ENCODE measurements at regions not wholly inside any gene's neighbourhood (a gene's known extent, or its start where the extent isn't known, plus 50 kb on each side); places are given as distances from the start of the nearest gene placed in this dataset.

DNA sequence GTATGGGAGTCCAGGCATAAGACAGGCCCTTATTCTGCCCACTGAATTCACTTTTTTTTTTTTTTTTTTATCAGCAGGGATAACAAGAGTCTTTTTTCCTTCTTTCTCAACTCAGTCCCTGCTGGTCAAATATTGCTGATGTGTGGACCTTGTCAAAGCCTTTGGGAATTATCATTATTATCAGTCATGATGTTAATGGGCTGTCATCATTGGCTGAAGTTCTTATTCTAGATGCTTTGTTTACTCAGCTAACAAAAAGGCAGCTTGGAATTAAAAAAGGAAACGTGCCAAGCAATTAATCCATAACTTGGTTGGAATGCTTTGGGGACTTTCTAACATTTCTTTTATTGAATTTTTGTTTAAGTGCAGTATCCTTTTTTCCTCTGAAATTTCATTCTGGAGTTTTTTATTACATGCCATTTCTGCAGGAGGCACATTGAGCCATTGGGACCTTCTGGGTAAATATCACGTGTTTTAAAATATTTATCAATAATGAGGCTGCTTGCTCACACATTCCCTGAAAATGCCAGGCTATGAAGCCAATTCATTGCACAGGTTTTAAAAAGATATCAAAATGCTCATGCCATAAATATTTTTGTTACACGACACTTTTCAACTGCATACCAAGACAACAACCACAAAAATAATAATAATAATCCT is 246.3 kb downstream of the TXNL1 start:
- no peak for DNase-seq
- in situ Hi-C loops (cut with MboI; ENCODE audit: low pct_unique_long_range_greater_than_20kb, low sequenced_read_pairs): no loop called here

DNA sequence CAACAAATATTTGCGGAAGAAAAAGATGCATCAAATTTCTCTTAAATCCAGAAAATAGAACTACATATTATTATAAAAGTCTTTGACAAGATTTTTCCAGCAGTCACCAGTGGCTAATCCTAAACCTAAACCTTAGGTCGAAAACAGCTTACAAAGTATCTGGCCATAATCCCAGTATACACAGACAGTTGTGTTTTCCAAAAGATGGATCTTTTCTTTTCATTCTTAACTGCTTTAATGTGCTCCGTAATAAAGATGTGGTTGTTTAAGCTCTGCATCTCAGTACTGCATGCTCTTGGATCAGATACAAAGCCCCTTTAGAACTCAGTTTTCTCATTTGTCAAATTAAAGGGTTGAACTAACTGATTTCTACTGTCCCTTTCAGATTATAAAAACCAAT is 247.8 kb downstream of the TXNL1 start:
- in situ Hi-C loops (cut with MboI; ENCODE audit: low pct_unique_long_range_greater_than_20kb, low sequenced_read_pairs): no loop called here
- no peak for DNase-seq

DNA sequence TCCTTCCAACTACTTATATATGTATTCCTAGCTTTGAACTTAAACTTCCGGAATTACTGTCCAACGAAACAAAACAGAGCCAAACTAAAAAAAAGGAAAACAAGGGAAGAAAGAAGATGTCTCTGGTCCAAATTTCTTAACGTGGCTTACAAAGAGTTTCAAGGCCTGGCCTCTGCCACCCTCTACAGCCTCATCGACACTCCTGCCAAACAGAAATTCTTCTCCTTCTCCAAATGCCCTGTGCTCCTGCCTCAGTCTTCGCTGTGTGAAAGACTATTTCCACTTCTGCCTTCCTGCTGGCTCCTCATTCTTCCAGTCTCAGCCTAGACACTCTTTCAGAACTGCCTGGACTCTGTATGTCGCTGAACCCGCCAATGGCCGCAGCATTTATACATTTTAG is 249.2 kb downstream of the TXNL1 start:
- in situ Hi-C loops (cut with MboI; ENCODE audit: low pct_unique_long_range_greater_than_20kb, low sequenced_read_pairs): no loop called here
- DNase-seq: no peak

DNA sequence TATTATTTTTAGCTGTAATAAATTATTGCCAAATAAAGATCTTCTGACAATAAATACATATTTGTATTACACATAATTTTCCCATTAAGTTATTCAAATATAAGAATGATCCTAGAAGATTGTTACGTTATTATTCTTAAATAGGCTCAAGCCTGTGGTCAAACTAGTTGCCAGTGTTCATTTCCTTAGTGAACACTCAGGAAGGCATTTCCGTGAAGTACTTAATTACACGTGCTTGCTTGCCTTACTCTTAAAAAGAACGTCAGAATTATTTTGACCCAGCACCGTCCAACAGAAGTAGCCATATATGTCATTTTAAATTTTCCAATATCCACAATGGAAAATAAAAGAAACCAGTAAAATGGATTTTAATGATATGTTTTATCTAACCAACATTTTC is 249.8 kb downstream of the TXNL1 start:
- DNase-seq: no peak
- in situ Hi-C loops (cut with MboI; ENCODE audit: low pct_unique_long_range_greater_than_20kb, low sequenced_read_pairs): no loop called here

DNA sequence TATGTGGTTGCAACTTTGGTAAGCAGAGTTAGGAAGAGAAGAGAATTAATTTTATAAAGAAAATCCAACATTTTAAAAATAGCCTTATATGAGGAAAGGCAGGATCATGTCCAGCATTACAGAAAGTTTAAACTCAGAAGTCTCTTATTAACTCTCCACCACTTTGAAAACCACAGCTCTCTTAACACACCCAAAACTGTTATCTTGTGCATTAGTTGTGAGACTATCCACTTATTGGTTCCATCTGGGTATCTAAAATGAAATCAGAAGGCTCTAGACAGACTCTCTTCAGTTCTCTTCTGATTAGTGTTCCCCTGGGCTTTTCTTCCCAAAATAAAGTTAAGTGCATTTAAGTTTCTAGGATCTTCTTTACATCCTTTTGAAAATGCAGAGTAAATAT is 251.5 kb downstream of the TXNL1 start:
- DNase-seq: no peak
- in situ Hi-C loops (cut with MboI; ENCODE audit: low pct_unique_long_range_greater_than_20kb, low sequenced_read_pairs): no loop called here

DNA sequence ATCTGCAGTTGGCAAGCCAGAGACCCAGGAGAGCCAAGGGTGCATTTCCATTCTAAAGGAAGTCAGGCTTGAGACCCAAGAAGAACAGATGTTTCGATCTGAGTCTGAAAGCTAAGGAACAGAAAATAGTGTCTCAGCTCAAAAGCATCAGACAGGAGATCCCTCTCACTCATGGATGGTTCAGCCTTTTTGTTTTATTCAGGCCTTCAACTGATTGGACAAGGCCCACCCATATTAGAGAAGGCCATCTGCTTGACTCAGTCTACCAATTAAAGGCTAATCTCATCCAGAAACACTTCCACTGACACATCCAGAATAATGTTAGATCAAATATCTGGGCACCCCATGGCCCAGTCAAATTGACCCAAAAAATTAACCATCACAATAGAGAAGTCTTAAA is 255.0 kb downstream of the TXNL1 start:
- in situ Hi-C loops (cut with MboI; ENCODE audit: low pct_unique_long_range_greater_than_20kb, low sequenced_read_pairs): no loop called here
- DNase-seq: no peak

DNA sequence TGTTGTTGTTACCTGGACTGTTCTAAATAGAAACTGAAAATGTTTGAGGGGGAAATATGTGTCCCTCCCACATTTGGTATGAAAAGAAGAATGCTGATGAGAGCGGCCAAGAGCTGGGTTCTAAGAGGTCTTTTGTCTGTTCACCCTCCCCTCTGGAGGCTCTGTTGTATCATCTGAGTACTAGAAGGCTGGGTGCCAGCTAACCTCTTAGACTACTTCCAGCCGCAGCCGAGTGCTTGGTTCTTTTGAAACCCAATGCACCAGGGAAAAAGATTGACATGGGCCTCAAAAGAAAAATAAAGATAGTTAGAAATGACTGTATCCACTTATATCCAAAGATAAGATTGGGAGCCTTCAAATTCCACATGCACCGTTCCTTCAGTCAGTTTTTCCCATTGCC is 255.9 kb downstream of the TXNL1 start:
- no peak for DNase-seq
- in situ Hi-C loops (cut with MboI; ENCODE audit: low pct_unique_long_range_greater_than_20kb, low sequenced_read_pairs): no loop called here

DNA sequence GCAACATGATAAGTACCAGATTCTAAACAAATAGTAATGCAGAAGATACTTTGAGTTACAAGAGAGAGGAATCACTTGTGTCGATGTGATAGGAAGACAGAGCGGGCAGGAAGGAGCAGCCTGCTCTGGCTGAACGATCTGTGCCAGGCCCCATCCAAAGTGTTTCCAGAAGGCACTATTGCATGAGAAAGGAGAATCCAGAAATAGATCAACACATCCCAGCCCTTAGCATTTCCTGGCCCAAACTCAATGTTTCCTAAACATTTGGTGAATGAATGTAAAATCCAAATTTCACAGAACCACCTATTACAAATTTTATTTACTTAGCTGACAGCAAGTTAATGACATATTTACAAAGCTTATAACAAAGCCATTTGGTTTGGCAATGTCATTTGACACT is 257.2 kb downstream of the TXNL1 start:
- DNase-seq: no peak
- in situ Hi-C loops (cut with MboI; ENCODE audit: low pct_unique_long_range_greater_than_20kb, low sequenced_read_pairs): no loop called here

DNA sequence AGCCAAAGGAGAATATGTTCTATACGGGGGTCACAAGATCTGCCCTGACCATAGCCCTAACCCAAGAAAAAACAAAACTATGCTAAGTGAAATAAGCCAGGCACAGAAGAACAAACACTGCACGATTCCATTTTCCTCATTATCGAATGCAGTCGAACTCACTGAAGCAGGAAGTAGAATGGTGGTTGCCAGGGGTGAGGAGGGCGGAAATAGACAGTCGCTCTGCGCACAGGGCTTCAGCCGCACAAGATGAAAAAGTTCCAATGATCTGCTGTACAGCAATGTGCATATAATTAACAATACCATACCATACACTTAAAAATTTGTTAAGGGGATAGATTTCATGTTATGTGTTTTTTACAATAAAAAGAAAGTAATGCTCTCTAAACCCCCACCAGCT is 257.7 kb downstream of the TXNL1 start:
- in situ Hi-C loops (cut with MboI; ENCODE audit: low pct_unique_long_range_greater_than_20kb, low sequenced_read_pairs): no loop called here
- DNase-seq: no peak

DNA sequence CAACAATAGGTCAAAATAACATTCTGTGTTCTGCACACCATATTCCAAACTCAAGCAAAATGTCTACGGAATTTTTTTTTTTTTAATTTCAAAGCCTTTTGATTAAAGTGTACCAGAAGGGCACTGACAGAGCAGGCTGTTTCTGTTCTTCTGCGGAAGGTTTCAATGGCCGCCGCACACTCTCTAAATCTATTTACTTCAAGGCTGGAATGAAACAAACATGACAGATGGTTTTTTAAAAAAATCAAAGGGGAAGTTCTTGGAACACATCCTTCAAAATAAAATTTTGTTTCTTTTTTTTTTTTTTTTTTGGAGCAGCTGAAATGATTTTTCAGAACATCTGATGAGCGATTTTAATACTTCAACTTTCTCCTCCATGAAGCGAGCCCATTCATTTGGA is 259.1 kb downstream of the TXNL1 start:
- DNase-seq: no peak
- in situ Hi-C loops (cut with MboI; ENCODE audit: low pct_unique_long_range_greater_than_20kb, low sequenced_read_pairs): no loop called here

DNA sequence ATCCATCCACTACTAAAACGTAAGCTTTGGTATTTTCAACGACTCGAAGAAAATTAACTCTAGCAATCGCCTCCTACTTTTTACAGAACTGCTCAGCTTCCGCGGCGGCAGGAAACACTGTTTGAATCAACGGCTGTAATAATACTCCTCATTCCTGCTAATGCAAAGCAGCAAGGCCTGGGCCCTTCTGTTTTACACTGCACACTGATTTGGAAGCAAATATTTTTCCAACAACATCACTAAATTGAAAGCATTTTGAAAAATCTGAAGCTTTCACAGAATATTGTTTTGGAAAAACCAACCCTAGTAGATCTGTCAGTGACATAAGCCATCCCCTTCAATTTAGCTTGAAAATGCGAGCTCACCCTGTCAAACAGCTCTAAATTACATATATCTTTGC is 261.2 kb downstream of the TXNL1 start:
- no peak for DNase-seq
- in situ Hi-C loops (cut with MboI; ENCODE audit: low pct_unique_long_range_greater_than_20kb, low sequenced_read_pairs): no loop called here

DNA sequence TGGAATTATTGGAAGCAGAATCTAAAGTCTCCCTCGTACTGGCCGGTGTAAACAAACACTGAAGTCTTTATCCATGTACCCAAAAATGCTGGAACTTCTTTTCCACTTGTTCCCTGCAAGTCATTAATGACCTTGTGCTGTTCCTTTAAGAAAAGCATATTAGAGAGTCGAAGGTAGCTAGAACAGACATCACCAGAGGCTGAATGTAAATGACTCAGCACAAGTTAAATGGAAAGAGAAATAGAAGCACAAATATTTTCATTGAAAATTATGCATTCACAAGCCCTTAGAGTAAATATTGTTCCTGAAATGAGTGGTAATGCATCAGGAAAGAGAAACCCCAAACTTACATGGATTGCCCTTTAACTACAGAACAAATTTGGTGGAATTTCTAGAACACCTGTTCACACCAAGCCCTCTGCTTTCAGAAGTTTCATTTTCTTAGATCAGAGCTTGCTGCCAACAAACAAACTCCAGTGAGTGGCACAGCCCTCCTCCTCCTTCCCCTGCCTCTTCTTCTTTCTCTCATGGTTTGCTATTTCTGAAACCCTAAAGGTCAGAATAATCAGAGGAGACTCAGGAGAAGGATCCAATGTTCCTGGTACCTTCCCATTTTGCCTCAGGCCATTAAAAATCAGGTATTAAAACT is 264.3 kb downstream of the TXNL1 start:
- no peak for DNase-seq
- in situ Hi-C loops (cut with MboI; ENCODE audit: low pct_unique_long_range_greater_than_20kb, low sequenced_read_pairs): loop anchor here (25.0 kb wide), 1 partner anchor 188 kb away; no protein-coding TSS in a partner anchor

DNA sequence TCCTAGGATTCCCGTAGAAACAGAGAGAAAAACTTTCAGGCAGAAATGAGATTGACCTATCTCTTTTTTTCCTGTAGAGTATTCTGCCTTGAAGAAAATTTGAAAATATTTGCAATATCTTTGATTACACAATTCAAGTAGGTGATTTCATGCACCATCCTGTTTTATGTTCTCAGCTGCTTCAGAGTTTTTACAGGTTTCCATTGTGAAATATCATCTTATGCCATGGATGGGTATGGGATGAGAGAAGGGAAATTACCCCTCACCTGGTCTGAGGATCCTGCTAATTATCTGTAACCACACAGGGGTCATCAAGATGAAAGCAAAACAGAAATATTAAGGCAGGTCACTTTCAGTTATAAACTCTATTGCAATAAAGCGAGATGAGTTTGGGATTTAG is 264.8 kb downstream of the TXNL1 start:
- DNase-seq: no peak
- in situ Hi-C loops (cut with MboI; ENCODE audit: low pct_unique_long_range_greater_than_20kb, low sequenced_read_pairs): loop anchor here (25.0 kb wide), 1 partner anchor 189 kb away; no protein-coding TSS in a partner anchor

DNA sequence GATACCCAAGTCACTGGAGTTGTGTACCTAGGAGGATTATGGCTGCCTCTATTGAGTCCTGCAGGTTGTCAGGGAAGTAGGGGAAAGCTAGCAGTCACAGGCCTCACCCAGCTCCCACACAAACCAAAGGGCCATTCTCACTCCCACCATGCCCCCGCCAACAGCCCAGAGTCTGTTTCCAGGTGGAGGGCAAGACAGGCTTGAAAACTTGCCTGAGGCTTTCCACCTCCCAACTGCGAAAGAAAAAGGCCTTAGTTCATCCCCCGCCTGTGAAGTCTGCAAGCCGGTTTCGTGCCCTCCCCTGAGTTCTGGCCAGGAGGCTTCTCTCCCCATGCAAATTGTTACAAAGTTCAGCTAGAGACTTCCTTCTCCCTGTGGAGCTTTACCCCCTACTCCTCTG is 270.3 kb downstream of the TXNL1 start:
- in situ Hi-C loops (cut with MboI; ENCODE audit: low pct_unique_long_range_greater_than_20kb, low sequenced_read_pairs): loop anchor here (25.0 kb wide), 1 partner anchor 194 kb away; no protein-coding TSS in a partner anchor
- DNase-seq: no peak

DNA sequence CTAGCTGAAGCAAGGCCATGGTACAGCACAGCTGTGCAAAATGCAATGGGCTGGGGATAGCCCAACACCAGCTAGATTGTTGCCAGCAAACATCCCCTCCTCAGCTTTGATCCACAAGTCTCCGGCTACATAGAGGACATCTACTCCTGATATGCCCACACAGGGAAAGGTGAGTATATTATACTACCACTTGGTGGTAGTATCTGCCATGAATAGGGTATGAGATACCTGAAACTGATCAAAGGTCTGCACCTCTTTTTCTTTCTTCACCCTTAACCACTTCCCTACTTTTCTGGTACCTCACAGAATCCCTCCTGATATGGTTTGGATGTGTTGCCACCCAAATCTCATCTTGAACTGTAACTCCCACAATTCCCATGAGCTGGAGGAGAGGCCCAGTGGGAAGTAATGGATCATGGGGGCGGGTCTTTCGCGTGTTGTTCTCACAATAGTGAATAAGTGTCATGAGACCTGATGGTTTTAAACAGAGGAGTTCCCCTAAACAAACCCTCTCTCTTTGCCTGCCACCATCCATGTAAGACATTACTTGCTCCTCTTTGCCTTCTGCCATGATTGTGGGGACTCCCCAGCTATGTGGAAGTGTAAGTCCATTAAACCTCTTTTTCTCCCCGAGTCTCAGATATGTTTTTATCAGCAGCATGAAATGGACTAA is 279.6 kb downstream of the TXNL1 start:
- in situ Hi-C loops (cut with MboI; ENCODE audit: low pct_unique_long_range_greater_than_20kb, low sequenced_read_pairs): loop anchor here (25.0 kb wide), 1 partner anchor 204 kb away; no protein-coding TSS in a partner anchor
- DNase-seq: peak; percentile 29

DNA sequence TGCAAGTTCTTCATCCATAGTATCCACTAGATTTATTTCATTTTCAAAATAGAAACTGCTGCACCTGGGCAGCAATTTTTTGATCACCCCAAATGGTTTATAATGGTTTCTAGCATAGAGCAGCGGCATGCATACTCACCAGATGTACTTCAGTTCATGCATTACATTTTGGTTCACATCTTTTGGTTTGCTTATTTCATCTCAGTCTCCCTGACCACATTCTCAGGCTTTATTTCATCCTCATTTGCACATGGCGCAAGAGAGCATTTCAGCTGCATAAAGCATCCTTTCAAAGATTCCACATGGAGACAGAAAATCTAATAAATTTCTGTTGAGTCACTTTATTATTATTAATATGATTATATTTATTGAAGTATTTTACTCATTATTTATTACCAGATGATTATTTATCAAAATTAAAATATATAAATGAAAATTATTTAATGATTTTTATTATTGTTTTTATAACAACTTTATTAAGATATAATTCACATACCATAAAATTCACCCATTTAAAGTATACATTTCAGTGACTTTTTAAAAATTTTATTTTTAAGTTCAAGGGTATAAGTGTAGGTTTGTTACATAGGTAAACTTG is 284.6 kb downstream of the TXNL1 start:
- DNase-seq: no peak
- in situ Hi-C loops (cut with MboI; ENCODE audit: low pct_unique_long_range_greater_than_20kb, low sequenced_read_pairs): loop anchor here (25.0 kb wide), 1 partner anchor 209 kb away; no protein-coding TSS in a partner anchor

DNA sequence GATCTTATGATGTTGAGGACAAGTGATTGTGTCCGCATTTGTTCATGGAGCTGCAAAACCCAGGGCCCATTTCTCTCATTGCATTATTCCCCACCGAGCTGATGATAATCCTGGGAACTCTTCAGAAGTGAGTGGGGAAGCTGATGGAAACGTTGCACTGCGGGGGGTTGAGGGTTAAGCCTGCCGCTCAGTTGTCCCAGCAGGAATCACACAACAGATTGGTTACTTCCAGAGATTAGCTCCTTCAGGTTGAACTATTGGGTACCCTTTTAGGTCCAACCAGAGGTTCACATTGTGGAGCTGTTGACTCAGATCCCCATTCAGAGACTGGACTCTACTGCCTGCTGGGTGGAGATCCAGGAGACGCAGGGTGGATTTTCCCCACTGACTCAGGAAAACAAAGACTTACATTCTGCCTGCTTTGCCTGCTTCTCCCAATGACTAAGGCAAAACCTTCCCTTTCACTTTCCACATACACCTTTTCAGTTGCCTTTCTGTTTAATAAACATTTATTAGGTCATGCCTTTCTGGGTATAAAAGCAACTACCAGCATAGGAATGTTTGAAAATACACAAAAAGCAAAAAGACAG is 286.4 kb downstream of the TXNL1 start:
- in situ Hi-C loops (cut with MboI; ENCODE audit: low pct_unique_long_range_greater_than_20kb, low sequenced_read_pairs): loop anchor here (25.0 kb wide), 1 partner anchor 210 kb away; no protein-coding TSS in a partner anchor
- no peak for DNase-seq

DNA sequence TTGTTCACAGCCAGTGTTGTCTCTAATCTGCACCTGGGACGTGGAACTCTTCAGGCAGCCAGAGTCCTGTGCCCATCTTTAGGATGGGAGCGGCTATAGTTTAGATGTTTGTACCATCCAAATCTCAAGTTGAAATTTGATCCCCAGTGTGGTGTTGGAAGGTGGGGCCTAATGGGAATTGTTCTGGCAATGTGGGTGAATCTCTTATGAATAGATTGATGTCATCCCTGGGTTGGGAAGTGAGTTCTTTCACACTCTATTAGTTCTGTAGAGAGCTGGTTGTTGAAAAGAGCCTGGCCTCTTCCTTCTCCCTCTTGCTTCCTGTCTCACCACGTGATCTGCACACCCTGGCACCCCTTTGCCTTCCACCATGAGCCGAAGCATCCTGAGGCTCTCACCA is 300.9 kb downstream of the TXNL1 start:
- in situ Hi-C loops (cut with MboI; ENCODE audit: low pct_unique_long_range_greater_than_20kb, low sequenced_read_pairs): no loop called here
- no peak for DNase-seq

DNA sequence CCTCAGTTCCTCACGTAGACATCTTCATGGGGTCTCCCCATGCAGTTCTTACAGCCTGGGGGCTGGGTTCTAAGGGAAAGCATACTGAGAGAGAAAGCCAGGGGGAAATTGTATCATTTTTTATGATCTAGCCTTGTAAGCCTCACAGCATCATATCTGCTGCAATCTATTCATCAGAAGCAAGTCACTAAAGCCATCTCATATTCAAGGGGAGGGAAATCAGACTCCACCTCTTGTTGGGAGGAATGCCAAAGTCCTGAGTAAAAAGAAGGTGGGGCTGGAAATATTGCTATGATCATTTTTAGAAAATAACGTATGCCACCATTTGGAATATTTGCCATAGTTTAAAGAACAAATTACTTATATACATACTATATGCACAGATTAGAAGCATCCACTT is 304.6 kb downstream of the TXNL1 start:
- in situ Hi-C loops (cut with MboI; ENCODE audit: low pct_unique_long_range_greater_than_20kb, low sequenced_read_pairs): no loop called here
- no peak for DNase-seq

DNA sequence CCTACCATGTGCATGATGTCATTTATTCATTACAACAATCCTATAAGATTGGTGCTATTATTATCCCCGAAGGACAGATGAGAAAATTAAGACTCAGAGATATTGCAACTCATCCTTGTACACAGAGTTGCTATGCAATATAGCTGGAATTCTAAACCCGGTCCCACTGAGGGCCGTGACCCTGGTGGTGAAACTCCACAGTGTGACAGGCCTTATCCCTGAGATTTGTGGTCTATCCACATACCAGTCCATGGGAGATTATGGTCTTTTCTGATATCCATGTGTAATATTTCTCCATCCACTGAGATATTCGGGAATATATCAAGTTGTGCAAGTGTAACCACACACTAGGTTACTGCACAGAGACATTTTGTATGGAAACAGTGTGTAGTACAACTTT is 305.2 kb downstream of the TXNL1 start:
- in situ Hi-C loops (cut with MboI; ENCODE audit: low pct_unique_long_range_greater_than_20kb, low sequenced_read_pairs): no loop called here
- DNase-seq: no peak

Data from KBM-7 (cell line).